ENCODE measurements at regions not wholly inside any gene's neighbourhood (a gene's known extent, or its start where the extent isn't known, plus 50 kb on each side); places are given as distances from the start of the nearest gene placed in this dataset.
"Not testable (repeated sequence)": the region's sequence is repeated elsewhere in the genome, so short reads cannot be mapped to it uniquely, and the experiment has no call there.

GRCh38 chr7:106583706-106584690, 77.0 kb downstream of the CCDC71L start:
- no peak for DNase-seq (ENCODE audit: low spot score)

GRCh38 chr7:106583100-106583499, 77.9 kb downstream of the CCDC71L start:
- DNase-seq (ENCODE audit: low spot score) = peak; percentile 58

- DNase-seq (ENCODE audit: low spot score) = no peak
Measured at GRCh38 chr7:106582365-106582764, 78.6 kb downstream of the CCDC71L start.

GRCh38 chr7:106579086-106579485, 81.9 kb downstream of the CCDC71L start:
- DNase-seq (ENCODE audit: low spot score) = not testable (repeated sequence)

- no peak for DNase-seq (ENCODE audit: low spot score)
Measured at GRCh38 chr7:106575138-106575823, 85.7 kb downstream of the CCDC71L start.

GRCh38 chr7:106573738-106574137, 87.2 kb downstream of the CCDC71L start:
- DNase-seq (ENCODE audit: low spot score) = no peak

- no peak for DNase-seq (ENCODE audit: low spot score)
Measured at GRCh38 chr7:106573125-106573663, 87.8 kb downstream of the CCDC71L start.

GRCh38 chr7:106572394-106573124, 88.4 kb downstream of the CCDC71L start:
- DNase-seq (ENCODE audit: low spot score) = no peak

- no peak for DNase-seq (ENCODE audit: low spot score)
Measured at GRCh38 chr7:106571563-106571962, 89.4 kb downstream of the CCDC71L start.

GRCh38 chr7:106570948-106571418, 90.0 kb downstream of the CCDC71L start:
- DNase-seq (ENCODE audit: low spot score) = no peak

- DNase-seq (ENCODE audit: low spot score) = no peak
Measured at GRCh38 chr7:106570146-106570545, 90.8 kb downstream of the CCDC71L start.

GRCh38 chr7:106569500-106569929, 91.4 kb downstream of the CCDC71L start:
- DNase-seq (ENCODE audit: low spot score) = no peak

- DNase-seq (ENCODE audit: low spot score) = peak; percentile 69
Measured at GRCh38 chr7:106568680-106569499, 92.1 kb downstream of the CCDC71L start.

GRCh38 chr7:106568002-106568679, 92.8 kb downstream of the CCDC71L start:
- no peak for DNase-seq (ENCODE audit: low spot score)

GRCh38 chr7:106567204-106568001, 93.6 kb downstream of the CCDC71L start:
- not testable (repeated sequence) for DNase-seq (ENCODE audit: low spot score)

GRCh38 chr7:106566672-106567071, 94.3 kb downstream of the CCDC71L start:
- DNase-seq (ENCODE audit: low spot score) = no peak

- no peak for DNase-seq (ENCODE audit: low spot score)
Measured at GRCh38 chr7:106566196-106566595, 94.8 kb downstream of the CCDC71L start.

- DNase-seq (ENCODE audit: low spot score) = no peak
Measured at GRCh38 chr7:106565428-106565827, 95.5 kb downstream of the CCDC71L start.

GRCh38 chr7:106563466-106564150, 97.3 kb downstream of the CCDC71L start:
- DNase-seq (ENCODE audit: low spot score) = peak; percentile 34

Measured in AG20443 (cell line).